ENCODE measurements at regions not wholly inside any gene's neighbourhood (a gene's known extent, or its start where the extent isn't known, plus 50 kb on each side); places are given as distances from the start of the nearest gene placed in this dataset.

DNA sequence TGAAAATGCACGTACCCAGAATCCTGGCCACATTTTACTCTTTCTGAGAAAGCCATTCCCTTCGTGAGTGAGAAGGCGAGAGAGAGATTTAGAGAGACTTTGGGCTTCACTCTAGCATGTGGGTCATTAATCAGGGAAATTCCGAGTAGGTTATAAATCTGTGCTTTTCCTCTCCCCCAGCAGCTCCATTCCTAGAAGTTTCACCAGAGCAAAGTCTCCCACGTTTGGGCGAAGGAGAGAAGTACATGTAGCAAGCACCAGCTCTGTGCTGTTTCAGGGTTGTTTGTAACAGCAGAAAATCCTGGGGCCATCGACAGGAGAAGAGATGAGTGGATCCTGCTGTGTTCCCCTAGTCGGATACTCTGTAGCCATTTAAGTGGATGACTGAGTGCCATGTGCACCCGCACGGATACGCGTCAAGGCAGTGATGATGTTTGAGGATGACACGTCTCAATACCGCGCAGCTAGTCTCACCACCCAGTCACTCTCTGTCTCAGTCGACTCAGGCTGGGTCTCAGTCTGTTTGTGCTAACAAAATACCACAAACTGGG lies 131.8 kb upstream of the PEG3 start:
- no peaks in the 10 kb centered on the region for H4K20me1 ChIP-seq (replicated peaks; ENCODE audit: control insufficient read depth, insufficient read depth, low read length)
- no peaks in the 10 kb centered on the region for H3K9me1 ChIP-seq (ENCODE audit: control insufficient read depth, insufficient read depth, low read length)
- H2AFZ ChIP-seq (ENCODE audit: low read depth, low read length): no peak overlapping the region
- intact Hi-C loops (cut with micrococcal nuclease) (no loop called here), in situ Hi-C loops (cut with MboI) (no loop called here)
- H3K27me3 ChIP-seq (ENCODE audit: control insufficient read depth in 2 of 2, insufficient read depth in 2 of 2, low read length in 2 of 2): no peaks in the 10 kb centered on the region
- H3K9me3 ChIP-seq (replicated peaks; ENCODE audit: control insufficient read depth, insufficient read depth, low read depth, low read length): no peaks in the 10 kb centered on the region; the same call in 1 of the 2 replicates
- no peaks in the 10 kb centered on the region for H3K79me2 ChIP-seq (ENCODE audit: control insufficient read depth, insufficient read depth, low read length)
- H3K4me1 ChIP-seq (replicated peaks in 1 of 2; ENCODE audit: control insufficient read depth in 2 of 2, insufficient read depth in 2 of 2, low read length in 2 of 2): no peaks in the 10 kb centered on the region
- no TSS peak for BruUV-seq (replicated peaks)
- no peak overlapping the region for H3K9ac ChIP-seq (ENCODE audit: insufficient read depth in 1 of 2, low read depth in 2 of 2, low read length in 2 of 2)
- ChIA-PET POLR2A (interaction anchor here (0.7 kb wide), 1 partner anchor 33 kb away, joined by 3 read pairs; no protein-coding TSS in a partner anchor), CTCF (ENCODE audit: low intra/inter-chr PET ratio) (no interaction called here)
- WGBS (ENCODE audit: insufficient coverage, low coverage, missing lambda C conversion rate): 9% methylated on average over 14 of the region's 16 CpGs
- DNase-seq (ENCODE audit: extremely low read depth in 1 of 4, low spot score in 3 of 4): no peak
- no peak overlapping the region for H3K4me2 ChIP-seq (ENCODE audit: insufficient read depth, low read length)
- H3K36me3 ChIP-seq (ENCODE audit: control insufficient read depth, insufficient read depth, low read length): no peaks in the 10 kb centered on the region
- TF ChIP-seq PHF21A (IDR thresholded peaks at IDR 0.05; ENCODE audit: borderline replicate concordance, low read depth) (no peak), EGR1 (conservative IDR thresholded peaks at IDR 0.05) (no peak), NR4A1 (CRISPR knock-in tag; IDR thresholded peaks at IDR 0.05) (no peak), NR4A1 (tag; IDR thresholded peaks at IDR 0.05) (no peak), ZNF583 (CRISPR knock-in tag; IDR thresholded peaks at IDR 0.05) (no peak)
- H3K4me3 ChIP-seq: no peak overlapping the region
- ATAC-seq: no peak
- no peak for FAIRE-seq
- H3K27ac ChIP-seq (ENCODE audit: extremely low read depth, low read depth, low read length): no peak overlapping the region

DNA sequence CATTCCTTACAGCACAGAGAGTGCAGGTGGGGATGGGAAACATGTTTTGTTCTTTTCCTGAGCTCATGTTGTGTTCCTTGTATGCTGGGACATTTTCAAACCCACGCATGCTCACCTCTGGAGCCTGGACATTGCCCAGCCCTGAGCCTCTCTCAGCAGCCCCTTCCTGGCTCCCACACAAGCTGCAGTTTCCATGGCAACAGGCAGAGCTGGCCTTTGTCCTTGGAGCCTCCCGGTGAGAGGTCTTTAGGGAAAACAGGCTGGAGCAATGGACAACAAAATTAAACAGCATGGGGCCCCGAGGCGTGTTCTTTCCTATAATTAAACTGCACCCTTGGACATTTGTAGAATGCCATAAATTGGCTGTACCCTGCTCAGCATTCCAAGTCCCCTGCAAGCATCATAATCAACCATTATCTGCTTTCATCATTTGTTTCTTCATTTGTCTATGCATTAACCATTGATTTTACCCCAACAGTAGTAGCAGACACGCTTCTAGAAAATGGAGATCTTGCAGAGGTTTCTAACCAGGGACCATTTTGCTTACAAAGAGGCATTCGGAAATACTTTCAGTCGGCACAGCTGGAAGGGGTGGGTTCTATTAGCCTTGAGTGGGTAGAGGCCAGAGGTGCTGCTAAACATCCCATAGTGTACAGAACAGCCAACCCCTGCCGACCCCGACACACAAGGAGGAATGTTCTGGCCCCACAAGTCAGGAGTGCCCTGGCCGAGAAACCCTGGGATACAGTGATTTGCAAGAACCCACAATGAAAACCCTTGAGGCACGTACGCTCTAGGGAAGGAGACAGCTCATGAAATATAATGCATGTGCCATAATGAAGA lies 133.4 kb upstream of the PEG3 start:
- Histone ChIP-seq H3K4me2 (ENCODE audit: insufficient read depth, low read length) (no peak overlapping the region), H3K27ac (ENCODE audit: extremely low read depth, low read depth, low read length) (no peak overlapping the region), H2AFZ (ENCODE audit: low read depth, low read length) (no peak overlapping the region), H3K4me1 (replicated peaks in 1 of 2; ENCODE audit: control insufficient read depth in 2 of 2, insufficient read depth in 2 of 2, low read length in 2 of 2) (no peaks in the 10 kb centered on the region), H3K9ac (ENCODE audit: insufficient read depth in 1 of 2, low read depth in 2 of 2, low read length in 2 of 2) (no peak overlapping the region), H3K36me3 (ENCODE audit: control insufficient read depth, insufficient read depth, low read length) (no peaks in the 10 kb centered on the region), H4K20me1 (replicated peaks; ENCODE audit: control insufficient read depth, insufficient read depth, low read length) (no peaks in the 10 kb centered on the region), H3K9me3 (replicated peaks; ENCODE audit: control insufficient read depth, insufficient read depth, low read depth, low read length) (no peaks in the 10 kb centered on the region; the same call in 1 of the 2 replicates), H3K9me1 (ENCODE audit: control insufficient read depth, insufficient read depth, low read length) (no peaks in the 10 kb centered on the region), H3K79me2 (ENCODE audit: control insufficient read depth, insufficient read depth, low read length) (no peaks in the 10 kb centered on the region), H3K4me3 (no peak overlapping the region), H3K27me3 (ENCODE audit: control insufficient read depth in 2 of 2, insufficient read depth in 2 of 2, low read length in 2 of 2) (no peaks in the 10 kb centered on the region)
- DNase-seq (ENCODE audit: extremely low read depth in 1 of 4, low spot score in 3 of 4): no peak
- no peak for FAIRE-seq
- ChIA-PET CTCF (ENCODE audit: low intra/inter-chr PET ratio) (interaction anchor here (0.6 kb wide), 1 partner anchor 884 kb away, joined by 3 read pairs; no protein-coding TSS in a partner anchor), POLR2A (no interaction called here)
- intact Hi-C loops (cut with micrococcal nuclease) (no loop called here), in situ Hi-C loops (cut with MboI) (no loop called here)
- BruUV-seq (replicated peaks): no TSS peak
- no peak for ATAC-seq
- 1% methylated on average over 12 of the region's 12 CpGs for WGBS (ENCODE audit: insufficient coverage, low coverage, missing lambda C conversion rate)
- no peak for TF ChIP-seq MTF1 (CRISPR knock-in tag; IDR thresholded peaks at IDR 0.05; ENCODE audit: borderline replicate concordance)
- no peak for TF ChIP-seq ETV1 (tag; conservative IDR thresholded peaks at IDR 0.05; ENCODE audit: low read depth)
- TF ChIP-seq CEBPB (tag; IDR thresholded peaks at IDR 0.05): no peak
- no peak for TF ChIP-seq HDGF (IDR thresholded peaks at IDR 0.05)
- no peak for TF ChIP-seq HSF4 (CRISPR knock-in tag; IDR thresholded peaks at IDR 0.05; ENCODE audit: borderline replicate concordance)
- no peak for TF ChIP-seq CHD4 (IDR thresholded peaks at IDR 0.05; ENCODE audit: insufficient read depth, insufficient replicate concordance, low read depth, low read length, poor library complexity, severe bottlenecking)
- TF ChIP-seq, protein P1, sequence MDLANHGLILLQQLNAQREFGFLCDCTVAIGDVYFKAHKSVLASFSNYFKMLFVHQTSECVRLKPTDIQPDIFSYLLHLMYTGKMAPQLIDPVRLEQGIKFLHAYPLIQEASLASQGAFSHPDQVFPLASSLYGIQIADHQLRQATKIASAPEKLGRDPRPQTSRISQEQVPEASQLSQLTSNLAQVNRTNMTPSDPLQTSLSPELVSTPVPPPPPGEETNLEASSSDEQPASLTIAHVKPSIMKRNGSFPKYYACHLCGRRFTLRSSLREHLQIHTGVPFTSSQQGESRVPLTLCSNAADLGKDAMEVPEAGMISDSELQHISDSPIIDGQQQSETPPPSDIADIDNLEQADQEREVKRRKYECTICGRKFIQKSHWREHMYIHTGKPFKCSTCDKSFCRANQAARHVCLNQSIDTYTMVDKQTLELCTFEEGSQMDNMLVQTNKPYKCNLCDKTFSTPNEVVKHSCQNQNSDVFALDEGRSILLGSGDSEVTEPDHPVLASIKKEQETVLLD (IDR thresholded peaks at IDR 0.05): no peak
- TF ChIP-seq FOXP1 (CRISPR knock-in tag; IDR thresholded peaks at IDR 0.05): no peak
- TF ChIP-seq, protein P2, sequence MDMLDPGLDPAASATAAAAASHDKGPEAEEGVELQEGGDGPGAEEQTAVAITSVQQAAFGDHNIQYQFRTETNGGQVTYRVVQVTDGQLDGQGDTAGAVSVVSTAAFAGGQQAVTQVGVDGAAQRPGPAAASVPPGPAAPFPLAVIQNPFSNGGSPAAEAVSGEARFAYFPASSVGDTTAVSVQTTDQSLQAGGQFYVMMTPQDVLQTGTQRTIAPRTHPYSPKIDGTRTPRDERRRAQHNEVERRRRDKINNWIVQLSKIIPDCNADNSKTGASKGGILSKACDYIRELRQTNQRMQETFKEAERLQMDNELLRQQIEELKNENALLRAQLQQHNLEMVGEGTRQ (CRISPR knock-in tag; IDR thresholded peaks at IDR 0.05): no peak
- TF ChIP-seq LEF1 (IDR thresholded peaks at IDR 0.05): no peak

Data from K562 (cell line).